HepG2 (cell line): ENCODE measurements at regions not wholly inside any gene's neighbourhood (a gene's known extent, or its start where the extent isn't known, plus 50 kb on each side); places are given as distances from the start of the nearest gene placed in this dataset.

ENCODE experiments used
- DPF2 ChIP-seq: sonication (generic); formaldehyde crosslinking; IDR thresholded peaks from 2 replicates; pipeline ENCODE4 v1.4.0; 2020; ENCODE audit warnings: mild to moderate bottlenecking, low read depth, missing genetic modification reagents, borderline replicate concordance
- GABPA ChIP-seq, 2 experiments: IDR thresholded peaks; 2 replicates each; pipeline ENCODE4 v1.6.1; 2011 to 2016; ENCODE audit warnings: low read depth in 2 of 2, low read length in 1 of 2, missing biosample characterization in 1 of 2, missing genetic modification characterization in 1 of 2
- PHF21A ChIP-seq: sonication (generic); formaldehyde crosslinking; IDR thresholded peaks from 2 replicates; pipeline ENCODE4 v1.5.0; 2020; ENCODE audit warnings: mild to moderate bottlenecking, missing genetic modification reagents
- RAD21 ChIP-seq: fragments of 450-650 bp; formaldehyde crosslinking; IDR thresholded peaks from 2 replicates; pipeline ENCODE4 v1.5.0; 2020; ENCODE audit warnings: mild to moderate bottlenecking
- RNF219 ChIP-seq: sonication (generic); formaldehyde crosslinking; IDR thresholded peaks from 2 replicates; pipeline ENCODE4 v1.5.0; 2020; ENCODE audit warnings: mild to moderate bottlenecking, missing genetic modification reagents
- TEF ChIP-seq: sonication (generic); formaldehyde crosslinking; IDR thresholded peaks from 2 replicates; pipeline ENCODE4 v1.5.0; 2020; ENCODE audit warnings: missing genetic modification reagents
- TSC22D2 ChIP-seq: sonication (generic); formaldehyde crosslinking; IDR thresholded peaks from 2 replicates; pipeline ENCODE4 v1.5.1; 2020; ENCODE audit warnings: missing genetic modification reagents, mild to moderate bottlenecking, borderline replicate concordance
- ZNF180 ChIP-seq: sonication (generic); formaldehyde crosslinking; IDR thresholded peaks from 2 replicates; pipeline ENCODE4 v1.4.0; 2020; ENCODE audit warnings: low read depth, missing genetic modification reagents, borderline replicate concordance
- ZNF281 ChIP-seq: sonication (generic); formaldehyde crosslinking; IDR thresholded peaks from 2 replicates; pipeline ENCODE4 v1.4.0; 2020; ENCODE audit warnings: missing genetic modification reagents, borderline replicate concordance
- ZNF496 ChIP-seq: sonication (generic); formaldehyde crosslinking; IDR thresholded peaks from 2 replicates; pipeline ENCODE4 v1.8.1; 2023; ENCODE audit warnings: mild to moderate bottlenecking, moderate library complexity, missing genetic modification reagents; ENCODE audit not compliant: insufficient replicate concordance
- TF ChIP-seq, protein P1 (sequence below), 2 experiments: fragments of 450-650 bp in 1 of 2; sonication (generic) in 1 of 2; formaldehyde crosslinking in 1 of 2; IDR thresholded peaks; 2 replicates each; pipeline versions ENCODE4 v1.6.1 to v1.8.0; 2016 to 2022; ENCODE audit warnings: antibody characterized with exemption in 1 of 2, mild to moderate bottlenecking in 1 of 2, missing genetic modification reagents in 1 of 2

- TF ChIP-seq, protein P1, sequence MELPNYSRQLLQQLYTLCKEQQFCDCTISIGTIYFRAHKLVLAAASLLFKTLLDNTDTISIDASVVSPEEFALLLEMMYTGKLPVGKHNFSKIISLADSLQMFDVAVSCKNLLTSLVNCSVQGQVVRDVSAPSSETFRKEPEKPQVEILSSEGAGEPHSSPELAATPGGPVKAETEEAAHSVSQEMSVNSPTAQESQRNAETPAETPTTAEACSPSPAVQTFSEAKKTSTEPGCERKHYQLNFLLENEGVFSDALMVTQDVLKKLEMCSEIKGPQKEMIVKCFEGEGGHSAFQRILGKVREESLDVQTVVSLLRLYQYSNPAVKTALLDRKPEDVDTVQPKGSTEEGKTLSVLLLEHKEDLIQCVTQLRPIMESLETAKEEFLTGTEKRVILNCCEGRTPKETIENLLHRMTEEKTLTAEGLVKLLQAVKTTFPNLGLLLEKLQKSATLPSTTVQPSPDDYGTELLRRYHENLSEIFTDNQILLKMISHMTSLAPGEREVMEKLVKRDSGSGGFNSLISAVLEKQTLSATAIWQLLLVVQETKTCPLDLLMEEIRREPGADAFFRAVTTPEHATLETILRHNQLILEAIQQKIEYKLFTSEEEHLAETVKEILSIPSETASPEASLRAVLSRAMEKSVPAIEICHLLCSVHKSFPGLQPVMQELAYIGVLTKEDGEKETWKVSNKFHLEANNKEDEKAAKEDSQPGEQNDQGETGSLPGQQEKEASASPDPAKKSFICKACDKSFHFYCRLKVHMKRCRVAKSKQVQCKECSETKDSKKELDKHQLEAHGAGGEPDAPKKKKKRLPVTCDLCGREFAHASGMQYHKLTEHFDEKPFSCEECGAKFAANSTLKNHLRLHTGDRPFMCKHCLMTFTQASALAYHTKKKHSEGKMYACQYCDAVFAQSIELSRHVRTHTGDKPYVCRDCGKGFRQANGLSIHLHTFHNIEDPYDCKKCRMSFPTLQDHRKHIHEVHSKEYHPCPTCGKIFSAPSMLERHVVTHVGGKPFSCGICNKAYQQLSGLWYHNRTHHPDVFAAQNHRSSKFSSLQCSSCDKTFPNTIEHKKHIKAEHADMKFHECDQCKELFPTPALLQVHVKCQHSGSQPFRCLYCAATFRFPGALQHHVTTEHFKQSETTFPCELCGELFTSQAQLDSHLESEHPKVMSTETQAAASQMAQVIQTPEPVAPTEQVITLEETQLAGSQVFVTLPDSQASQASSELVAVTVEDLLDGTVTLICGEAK (IDR thresholded peaks at IDR 0.05): no peak
- TF ChIP-seq, protein P1 (CRISPR knock-in tag; IDR thresholded peaks at IDR 0.05): no peak
- TF ChIP-seq ZNF281 (CRISPR knock-in tag): no peak
- no peak for TF ChIP-seq PHF21A (CRISPR knock-in tag)
- no peak for TF ChIP-seq TSC22D2 (CRISPR knock-in tag)
- no peak for TF ChIP-seq RNF219 (CRISPR knock-in tag)
- TF ChIP-seq TEF (CRISPR knock-in tag): no peak
- no peak for TF ChIP-seq DPF2 (CRISPR knock-in tag)
- no peak for TF ChIP-seq RAD21
- no peak for TF ChIP-seq GABPA (IDR thresholded peaks at IDR 0.05; ENCODE audit: low read depth, low read length)
- no peak for TF ChIP-seq GABPA (CRISPR knock-in tag; IDR thresholded peaks at IDR 0.05; ENCODE audit: low read depth)
- no peak for TF ChIP-seq ZNF180 (CRISPR knock-in tag)
- no peak for TF ChIP-seq ZNF496 (CRISPR knock-in tag)
Observed at GRCh38 chr1:4476394-4476793, 178.0 kb upstream of the AJAP1 start (continued).
